ENCODE measurements at regions not wholly inside any gene's neighbourhood (a gene's known extent, or its start where the extent isn't known, plus 50 kb on each side); places are given as distances from the start of the nearest gene placed in this dataset.

DNA sequence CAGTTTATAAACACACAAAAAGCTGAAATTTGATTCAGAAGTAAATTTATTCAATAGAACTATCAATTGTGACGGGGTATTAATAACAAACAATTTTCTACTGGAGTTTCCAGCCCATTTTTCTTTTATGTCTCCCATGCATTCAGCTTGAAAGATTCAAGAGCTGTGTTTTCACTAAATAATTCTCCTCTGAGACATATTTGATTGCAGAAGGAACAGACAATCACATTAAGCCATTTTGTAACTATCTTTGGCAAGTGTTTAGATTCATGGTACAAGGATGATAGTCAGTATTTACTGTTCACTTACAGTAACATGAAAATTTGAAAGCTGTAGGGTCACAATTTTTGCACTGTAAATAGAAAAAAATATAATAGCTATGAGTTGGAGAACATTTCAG lies 198.4 kb upstream of the TACR3 start:
- no peak overlapping the region for H3K4me2 ChIP-seq (ENCODE audit: insufficient read depth, low read length)
- ATAC-seq (no peak), DNase-seq (ENCODE audit: extremely low read depth in 1 of 4, low spot score in 3 of 4) (no peak), FAIRE-seq (no peak)
- H2AFZ ChIP-seq (ENCODE audit: low read depth, low read length), result no peak overlapping the region
- WGBS (ENCODE audit: insufficient coverage, low coverage, missing lambda C conversion rate), result 0% methylated on average over 1 of the region's 1 CpG
- no peaks in the 10 kb centered on the region for H3K36me3 ChIP-seq (ENCODE audit: control insufficient read depth, insufficient read depth, low read length)
- no peaks in the 10 kb centered on the region for H3K79me2 ChIP-seq (ENCODE audit: control insufficient read depth, insufficient read depth, low read length)
- POLR2A ChIA-PET, result no interaction called here
- BruUV-seq (replicated peaks), result no TSS peak
- H3K9me3 ChIP-seq (replicated peaks; ENCODE audit: control insufficient read depth, insufficient read depth, low read depth, low read length), result no peaks in the 10 kb centered on the region; the same call in 1 of the 2 replicates
- intact Hi-C loops (cut with micrococcal nuclease), result loop anchor here (5.0 kb wide), 1 partner anchor 711 kb away; no protein-coding TSS in a partner anchor
- in situ Hi-C loops (cut with MboI), result no loop called here
- H4K20me1 ChIP-seq (replicated peaks; ENCODE audit: control insufficient read depth, insufficient read depth, low read length), result no peaks in the 10 kb centered on the region
- CTCF ChIA-PET (ENCODE audit: low intra/inter-chr PET ratio), result no interaction called here
- H3K27ac ChIP-seq (ENCODE audit: extremely low read depth, low read depth, low read length), result no peak overlapping the region
- H3K9me1 ChIP-seq (ENCODE audit: control insufficient read depth, insufficient read depth, low read length), result no peaks in the 10 kb centered on the region
- H3K4me1 ChIP-seq (replicated peaks in 1 of 2; ENCODE audit: control insufficient read depth in 2 of 2, insufficient read depth in 2 of 2, low read length in 2 of 2), result no peaks in the 10 kb centered on the region
- no peak overlapping the region for H3K4me3 ChIP-seq
- H3K9ac ChIP-seq (ENCODE audit: insufficient read depth in 1 of 2, low read depth in 2 of 2, low read length in 2 of 2), result no peak overlapping the region
- H3K27me3 ChIP-seq (ENCODE audit: control insufficient read depth in 2 of 2, insufficient read depth in 2 of 2, low read length in 2 of 2), result no peaks in the 10 kb centered on the region
- TF ChIP-seq, protein P1, sequence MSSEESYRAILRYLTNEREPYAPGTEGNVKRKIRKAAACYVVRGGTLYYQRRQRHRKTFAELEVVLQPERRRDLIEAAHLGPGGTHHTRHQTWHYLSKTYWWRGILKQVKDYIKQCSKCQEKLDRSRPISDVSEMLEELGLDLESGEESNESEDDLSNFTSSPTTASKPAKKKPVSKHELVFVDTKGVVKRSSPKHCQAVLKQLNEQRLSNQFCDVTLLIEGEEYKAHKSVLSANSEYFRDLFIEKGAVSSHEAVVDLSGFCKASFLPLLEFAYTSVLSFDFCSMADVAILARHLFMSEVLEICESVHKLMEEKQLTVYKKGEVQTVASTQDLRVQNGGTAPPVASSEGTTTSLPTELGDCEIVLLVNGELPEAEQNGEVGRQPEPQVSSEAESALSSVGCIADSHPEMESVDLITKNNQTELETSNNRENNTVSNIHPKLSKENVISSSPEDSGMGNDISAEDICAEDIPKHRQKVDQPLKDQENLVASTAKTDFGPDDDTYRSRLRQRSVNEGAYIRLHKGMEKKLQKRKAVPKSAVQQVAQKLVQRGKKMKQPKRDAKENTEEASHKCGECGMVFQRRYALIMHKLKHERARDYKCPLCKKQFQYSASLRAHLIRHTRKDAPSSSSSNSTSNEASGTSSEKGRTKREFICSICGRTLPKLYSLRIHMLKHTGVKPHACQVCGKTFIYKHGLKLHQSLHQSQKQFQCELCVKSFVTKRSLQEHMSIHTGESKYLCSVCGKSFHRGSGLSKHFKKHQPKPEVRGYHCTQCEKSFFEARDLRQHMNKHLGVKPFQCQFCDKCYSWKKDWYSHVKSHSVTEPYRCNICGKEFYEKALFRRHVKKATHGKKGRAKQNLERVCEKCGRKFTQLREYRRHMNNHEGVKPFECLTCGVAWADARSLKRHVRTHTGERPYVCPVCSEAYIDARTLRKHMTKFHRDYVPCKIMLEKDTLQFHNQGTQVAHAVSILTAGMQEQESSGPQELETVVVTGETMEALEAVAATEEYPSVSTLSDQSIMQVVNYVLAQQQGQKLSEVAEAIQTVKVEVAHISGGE (CRISPR knock-in tag; IDR thresholded peaks at IDR 0.05), result no peak
- TF ChIP-seq CHCHD3 (CRISPR knock-in tag; IDR thresholded peaks at IDR 0.05) (no peak), SETDB1 (IDR thresholded peaks at IDR 0.05; ENCODE audit: low read length) (no peak), CHD4 (IDR thresholded peaks at IDR 0.05; ENCODE audit: insufficient read depth, insufficient replicate concordance, low read depth, low read length, poor library complexity, severe bottlenecking) (no peak)
- TF ChIP-seq, protein P2, sequence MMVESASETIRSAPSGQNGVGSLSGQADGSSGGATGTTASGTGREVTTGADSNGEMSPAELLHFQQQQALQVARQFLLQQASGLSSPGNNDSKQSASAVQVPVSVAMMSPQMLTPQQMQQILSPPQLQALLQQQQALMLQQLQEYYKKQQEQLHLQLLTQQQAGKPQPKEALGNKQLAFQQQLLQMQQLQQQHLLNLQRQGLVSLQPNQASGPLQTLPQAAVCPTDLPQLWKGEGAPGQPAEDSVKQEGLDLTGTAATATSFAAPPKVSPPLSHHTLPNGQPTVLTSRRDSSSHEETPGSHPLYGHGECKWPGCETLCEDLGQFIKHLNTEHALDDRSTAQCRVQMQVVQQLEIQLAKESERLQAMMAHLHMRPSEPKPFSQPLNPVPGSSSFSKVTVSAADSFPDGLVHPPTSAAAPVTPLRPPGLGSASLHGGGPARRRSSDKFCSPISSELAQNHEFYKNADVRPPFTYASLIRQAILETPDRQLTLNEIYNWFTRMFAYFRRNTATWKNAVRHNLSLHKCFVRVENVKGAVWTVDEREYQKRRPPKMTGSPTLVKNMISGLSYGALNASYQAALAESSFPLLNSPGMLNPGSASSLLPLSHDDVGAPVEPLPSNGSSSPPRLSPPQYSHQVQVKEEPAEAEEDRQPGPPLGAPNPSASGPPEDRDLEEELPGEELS (CRISPR knock-in tag; IDR thresholded peaks at IDR 0.05; ENCODE audit: borderline replicate concordance), result no peak
- TF ChIP-seq, protein P3, sequence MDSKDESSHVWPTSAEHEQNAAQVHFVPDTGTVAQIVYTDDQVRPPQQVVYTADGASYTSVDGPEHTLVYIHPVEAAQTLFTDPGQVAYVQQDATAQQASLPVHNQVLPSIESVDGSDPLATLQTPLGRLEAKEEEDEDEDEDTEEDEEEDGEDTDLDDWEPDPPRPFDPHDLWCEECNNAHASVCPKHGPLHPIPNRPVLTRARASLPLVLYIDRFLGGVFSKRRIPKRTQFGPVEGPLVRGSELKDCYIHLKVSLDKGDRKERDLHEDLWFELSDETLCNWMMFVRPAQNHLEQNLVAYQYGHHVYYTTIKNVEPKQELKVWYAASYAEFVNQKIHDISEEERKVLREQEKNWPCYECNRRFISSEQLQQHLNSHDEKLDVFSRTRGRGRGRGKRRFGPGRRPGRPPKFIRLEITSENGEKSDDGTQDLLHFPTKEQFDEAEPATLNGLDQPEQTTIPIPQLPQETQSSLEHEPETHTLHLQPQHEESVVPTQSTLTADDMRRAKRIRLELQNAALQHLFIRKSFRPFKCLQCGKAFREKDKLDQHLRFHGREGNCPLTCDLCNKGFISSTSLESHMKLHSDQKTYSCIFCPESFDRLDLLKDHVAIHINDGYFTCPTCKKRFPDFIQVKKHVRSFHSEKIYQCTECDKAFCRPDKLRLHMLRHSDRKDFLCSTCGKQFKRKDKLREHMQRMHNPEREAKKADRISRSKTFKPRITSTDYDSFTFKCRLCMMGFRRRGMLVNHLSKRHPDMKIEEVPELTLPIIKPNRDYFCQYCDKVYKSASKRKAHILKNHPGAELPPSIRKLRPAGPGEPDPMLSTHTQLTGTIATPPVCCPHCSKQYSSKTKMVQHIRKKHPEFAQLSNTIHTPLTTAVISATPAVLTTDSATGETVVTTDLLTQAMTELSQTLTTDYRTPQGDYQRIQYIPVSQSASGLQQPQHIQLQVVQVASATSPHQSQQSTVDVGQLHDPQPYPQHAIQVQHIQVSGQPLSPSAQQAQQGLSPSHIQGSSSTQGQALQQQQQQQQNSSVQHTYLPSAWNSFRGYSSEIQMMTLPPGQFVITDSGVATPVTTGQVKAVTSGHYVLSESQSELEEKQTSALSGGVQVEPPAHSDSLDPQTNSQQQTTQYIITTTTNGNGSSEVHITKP (IDR thresholded peaks at IDR 0.05; ENCODE audit: partially characterized antibody), result no peak
- TF ChIP-seq, protein P4, sequence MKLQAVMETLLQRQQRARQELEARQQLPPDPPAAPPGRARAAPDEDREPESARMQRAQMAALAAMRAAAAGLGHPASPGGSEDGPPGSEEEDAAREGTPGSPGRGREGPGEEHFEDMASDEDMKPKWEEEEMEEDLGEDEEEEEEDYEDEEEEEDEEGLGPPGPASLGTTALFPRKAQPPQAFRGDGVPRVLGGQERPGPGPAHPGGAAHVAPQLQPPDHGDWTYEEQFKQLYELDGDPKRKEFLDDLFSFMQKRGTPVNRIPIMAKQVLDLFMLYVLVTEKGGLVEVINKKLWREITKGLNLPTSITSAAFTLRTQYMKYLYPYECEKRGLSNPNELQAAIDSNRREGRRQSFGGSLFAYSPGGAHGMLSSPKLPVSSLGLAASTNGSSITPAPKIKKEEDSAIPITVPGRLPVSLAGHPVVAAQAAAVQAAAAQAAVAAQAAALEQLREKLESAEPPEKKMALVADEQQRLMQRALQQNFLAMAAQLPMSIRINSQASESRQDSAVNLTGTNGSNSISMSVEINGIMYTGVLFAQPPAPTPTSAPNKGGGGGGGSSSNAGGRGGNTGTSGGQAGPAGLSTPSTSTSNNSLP (IDR thresholded peaks at IDR 0.05; ENCODE audit: borderline replicate concordance, low read depth, low read length), result no peak
